GM23248 (cell line): ENCODE measurements at regions not wholly inside any gene's neighbourhood (a gene's known extent, or its start where the extent isn't known, plus 50 kb on each side); places are given as distances from the start of the nearest gene placed in this dataset.

Experiments used
- EZH2 ChIP-seq: fragments of 200-600 bp; sonication (generic); IDR thresholded peaks from 2 replicates; pipeline ENCODE4 v1.6.1; 2018; ENCODE audit warnings: antibody characterized with exemption, mild to moderate bottlenecking; ENCODE audit not compliant: insufficient read depth, poor library complexity, severe bottlenecking
- EZH2phosphoT487 ChIP-seq: fragments of 200-600 bp; sonication (generic); IDR thresholded peaks from 2 replicates; pipeline ENCODE4 v1.6.1; 2018; ENCODE audit warnings: antibody characterized with exemption, moderate library complexity, mild to moderate bottlenecking, low read depth; ENCODE audit not compliant: insufficient read depth

DNA sequence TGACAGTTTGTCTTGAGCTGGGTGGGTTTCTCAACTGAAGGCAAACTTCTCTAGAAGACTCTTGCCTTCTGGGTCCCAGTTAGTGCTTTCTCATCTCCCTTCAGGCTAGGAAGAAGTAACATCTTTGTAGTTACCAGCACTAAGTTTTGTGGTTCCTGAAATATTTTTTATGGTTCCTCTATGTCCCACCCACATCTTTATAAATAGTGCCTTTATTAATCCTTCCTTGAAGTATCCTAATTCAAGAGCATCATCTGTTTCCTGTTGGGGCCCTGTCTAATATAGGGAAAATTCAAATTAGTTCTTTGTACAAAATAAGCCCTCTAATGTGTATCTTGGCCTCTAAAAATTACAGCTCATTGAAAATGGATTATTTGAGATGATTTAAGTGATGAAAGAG lies 147.4 kb upstream of the MAOA start:
- TF ChIP-seq EZH2phosphoT487 (no peak), EZH2 (no peak)
